Trophoblast cell (in vitro differentiated cells and primary cell): ENCODE measurements at regions not wholly inside any gene's neighbourhood (a gene's known extent, or its start where the extent isn't known, plus 50 kb on each side); places are given as distances from the start of the nearest gene placed in this dataset.

Experiments used
- DNase-seq, 2 donors: peaks; one replicate each; pipeline ENCODE4 v3.0.0-alpha.2; 2016
- H2AFZ ChIP-seq: 2 replicates; pipeline ENCODE4 v1.6.1; 2013; ENCODE audit warnings: low read length, moderate library complexity, mild to moderate bottlenecking; ENCODE audit not compliant: insufficient read depth, poor library complexity
- H2AK5ac ChIP-seq: 2 replicates; pipeline ENCODE4 v1.6.1; 2013; ENCODE audit warnings: mild to moderate bottlenecking, low read length
- H2BK120ac ChIP-seq: 2 replicates; pipeline ENCODE4 v1.6.1; 2013; ENCODE audit warnings: low read length, mild to moderate bottlenecking, moderate library complexity; ENCODE audit not compliant: insufficient read depth, poor library complexity
- H2BK12ac ChIP-seq: 2 replicates; pipeline ENCODE4 v1.6.1; 2013; ENCODE audit warnings: mild to moderate bottlenecking, low read length, moderate library complexity
- H2BK5ac ChIP-seq: 2 replicates; pipeline ENCODE4 v1.6.1; 2013; ENCODE audit warnings: low read length, low read depth, moderate library complexity, mild to moderate bottlenecking; ENCODE audit not compliant: poor library complexity
- H3K14ac ChIP-seq: 2 replicates; pipeline ENCODE4 v1.6.1; 2013; ENCODE audit warnings: mild to moderate bottlenecking, low read length
- H3K18ac ChIP-seq: 2 replicates; pipeline ENCODE4 v1.6.1; 2013; ENCODE audit warnings: mild to moderate bottlenecking, low read length
- H3K23ac ChIP-seq: 2 replicates; pipeline ENCODE4 v1.6.1; 2013; ENCODE audit warnings: low read length
- H3K27ac ChIP-seq: 2 replicates; pipeline ENCODE4 v1.5.1; 2013; ENCODE audit warnings: low read depth, mild to moderate bottlenecking, inconsistent platforms, low read length, moderate library complexity
- H3K27me3 ChIP-seq: 2 replicates; pipeline ENCODE4 v1.6.1; 2013; ENCODE audit warnings: inconsistent platforms, mild to moderate bottlenecking, low read length, moderate library complexity; ENCODE audit not compliant: insufficient read depth
- H3K36me3 ChIP-seq, 2 experiments: 1 replicate in 1 of 2; 2 replicates in 1 of 2; pipeline ENCODE4 v1.6.1; 2013; ENCODE audit warnings: low read length in 2 of 2, mild to moderate bottlenecking in 2 of 2, moderate library complexity in 1 of 2; ENCODE audit not compliant: insufficient read depth in 2 of 2, control insufficient read depth in 1 of 2
- H3K4ac ChIP-seq: 2 replicates; pipeline ENCODE4 v1.6.1; 2013; ENCODE audit warnings: low read depth, mild to moderate bottlenecking, low read length, moderate library complexity
- H3K4me1 ChIP-seq, 2 experiments: 1 replicate in 1 of 2; 2 replicates in 1 of 2; pipeline ENCODE4 v1.6.1; 2013; ENCODE audit warnings: low read length in 2 of 2, mild to moderate bottlenecking in 2 of 2, moderate library complexity in 1 of 2; ENCODE audit not compliant: insufficient read depth in 2 of 2, control insufficient read depth in 1 of 2
- H3K4me2 ChIP-seq: 2 replicates; pipeline ENCODE4 v1.6.1; 2013; ENCODE audit warnings: inconsistent platforms, mild to moderate bottlenecking, low read length, moderate library complexity
- H3K4me3 ChIP-seq: 2 replicates; pipeline ENCODE4 v1.5.1; 2013; ENCODE audit warnings: mild to moderate bottlenecking, low read depth, low read length, inconsistent platforms
- H3K79me1 ChIP-seq: one replicate; pipeline ENCODE4 v1.6.1; 2013; ENCODE audit warnings: low read length
- H3K79me2 ChIP-seq: 2 replicates; pipeline ENCODE4 v1.6.1; 2013; ENCODE audit warnings: low read length, mild to moderate bottlenecking; ENCODE audit not compliant: control insufficient read depth, insufficient read depth, poor library complexity
- H3K9ac ChIP-seq: 2 replicates; pipeline ENCODE4 v1.6.1; 2013; ENCODE audit warnings: mild to moderate bottlenecking, low read length
- H3K9me3 ChIP-seq: 2 replicates; pipeline ENCODE4 v1.6.1; 2013; ENCODE audit warnings: low read depth, mild to moderate bottlenecking, control low read depth, inconsistent platforms, low read length; ENCODE audit not compliant: insufficient read depth
- H4K12ac ChIP-seq: 2 replicates; pipeline ENCODE4 v1.6.1; 2013; ENCODE audit warnings: low read depth, mild to moderate bottlenecking, low read length, moderate library complexity
- H4K8ac ChIP-seq: 2 replicates; pipeline ENCODE4 v1.6.1; 2013; ENCODE audit warnings: low read depth, mild to moderate bottlenecking, low read length, moderate library complexity
- H4K91ac ChIP-seq: one replicate; pipeline ENCODE4 v1.6.1; 2013; ENCODE audit warnings: low read depth, mild to moderate bottlenecking, low read length, moderate library complexity
- WGBS: extraction: QIAGEN DNeasy Blood & Tissue Kit; methylation state at CpG from one replicate; pipeline ENCODE4 v1.1.7; 2013; ENCODE audit warnings: missing lambda C conversion rate; ENCODE audit not compliant: insufficient read length, insufficient coverage; ENCODE audit errors: extremely low coverage; 5-methylcytosine and 5-hydroxymethylcytosine counted together

- Histone ChIP-seq H3K27me3 (no peaks in the 10 kb centered on the region), H4K91ac (no peak overlapping the region), H3K14ac (no peak overlapping the region), H2AFZ (no peak overlapping the region), H2BK120ac (no peak overlapping the region), H2BK5ac (no peak overlapping the region), H3K9me3 (no peaks in the 10 kb centered on the region), H3K4me3 (no peak overlapping the region), H3K79me1 (no peaks in the 10 kb centered on the region), H3K9ac (no peak overlapping the region), H3K27ac (no peak overlapping the region), H3K4me2 (no peak overlapping the region), H4K8ac (no peak overlapping the region), H2AK5ac (no peak overlapping the region), H3K18ac (no peak overlapping the region), H3K79me2 (no peaks in the 10 kb centered on the region), H4K12ac (no peak overlapping the region), H3K36me3 (no peaks in the 10 kb centered on the region), H2BK12ac (no peak overlapping the region), H3K23ac (no peak overlapping the region), H3K4ac (no peak overlapping the region), H3K4me1 (no peaks in the 10 kb centered on the region)
- DNase-seq, result no peak
- no CpG with 5 or more reads among the region's 4 CpGs for WGBS
Measured at GRCh38 chr2:58508006-58508405, 266.9 kb upstream of the FANCL start.

DNA sequence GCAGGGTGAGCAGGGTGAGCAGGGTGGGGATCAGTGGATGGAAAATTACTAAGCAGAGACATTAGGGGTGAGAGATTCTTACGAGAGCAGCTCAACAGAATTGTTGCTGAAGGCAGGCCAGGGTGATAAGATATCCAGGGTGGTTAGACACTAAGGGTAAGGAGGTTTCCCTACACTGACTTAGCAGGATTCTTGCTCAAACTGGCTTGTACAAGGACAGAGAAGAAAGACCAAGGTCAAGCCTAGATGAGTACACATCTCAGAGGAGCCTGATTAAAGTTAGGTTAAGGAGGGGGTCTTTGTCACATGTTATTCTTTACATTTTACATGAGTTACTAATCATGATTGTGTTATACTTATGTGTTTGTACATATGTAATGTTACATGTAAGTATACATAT is 262.8 kb upstream of the FANCL start:
- no peaks in the 10 kb centered on the region for H3K79me1 ChIP-seq
- H2BK12ac ChIP-seq, result no peak overlapping the region
- no peak overlapping the region for H4K8ac ChIP-seq
- H2AFZ ChIP-seq, result no peak overlapping the region
- no peak overlapping the region for H3K4me2 ChIP-seq
- H3K9ac ChIP-seq, result no peak overlapping the region
- H2BK5ac ChIP-seq, result no peak overlapping the region
- H3K36me3 ChIP-seq, result no peaks in the 10 kb centered on the region
- H3K27me3 ChIP-seq, result no peaks in the 10 kb centered on the region
- no peaks in the 10 kb centered on the region for H3K4me1 ChIP-seq
- no peak overlapping the region for H4K12ac ChIP-seq
- WGBS, result no CpG with 5 or more reads among the region's 1 CpG
- DNase-seq, result no peak
- H3K23ac ChIP-seq, result no peak overlapping the region
- no peak overlapping the region for H4K91ac ChIP-seq
- no peak overlapping the region for H3K18ac ChIP-seq
- H3K4ac ChIP-seq, result no peak overlapping the region
- no peak overlapping the region for H3K14ac ChIP-seq
- H3K9me3 ChIP-seq, result no peaks in the 10 kb centered on the region
- no peak overlapping the region for H2BK120ac ChIP-seq
- no peak overlapping the region for H2AK5ac ChIP-seq
- no peak overlapping the region for H3K4me3 ChIP-seq
- no peaks in the 10 kb centered on the region for H3K79me2 ChIP-seq
- H3K27ac ChIP-seq, result no peak overlapping the region

DNA sequence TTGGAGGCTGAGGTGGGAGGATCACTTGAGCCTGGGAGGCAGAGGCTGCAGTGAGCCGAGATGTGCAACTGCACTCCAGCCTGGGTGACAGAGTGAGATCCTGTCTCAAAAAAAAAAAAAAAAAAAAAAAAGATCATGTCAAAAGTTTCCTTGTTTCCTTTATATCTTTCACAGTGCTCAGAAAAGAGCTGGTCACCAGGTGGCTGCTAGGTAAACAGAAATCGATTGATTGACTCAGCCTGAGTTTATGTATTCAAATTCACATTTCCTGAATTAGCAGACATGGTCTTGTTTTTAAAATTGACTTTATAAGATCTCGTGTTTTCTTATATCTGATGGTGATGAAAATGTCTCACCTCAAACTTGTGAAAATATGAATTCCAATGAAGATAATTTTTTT is 261.8 kb upstream of the FANCL start:
- H3K4me2 ChIP-seq, result no peak overlapping the region
- H4K12ac ChIP-seq, result no peak overlapping the region
- H3K36me3 ChIP-seq, result no peaks in the 10 kb centered on the region
- H3K9me3 ChIP-seq, result no peaks in the 10 kb centered on the region
- H3K27ac ChIP-seq, result no peak overlapping the region
- WGBS, result no CpG with 5 or more reads among the region's 3 CpGs
- no peak overlapping the region for H4K8ac ChIP-seq
- no peak overlapping the region for H3K14ac ChIP-seq
- no peak overlapping the region for H4K91ac ChIP-seq
- no peak overlapping the region for H2BK5ac ChIP-seq
- no peak overlapping the region for H3K18ac ChIP-seq
- no peak overlapping the region for H2BK12ac ChIP-seq
- no peak overlapping the region for H3K9ac ChIP-seq
- H3K79me2 ChIP-seq, result no peaks in the 10 kb centered on the region
- H2AFZ ChIP-seq, result no peak overlapping the region
- H2AK5ac ChIP-seq, result no peak overlapping the region
- H3K4ac ChIP-seq, result no peak overlapping the region
- no peaks in the 10 kb centered on the region for H3K4me1 ChIP-seq
- no peak for DNase-seq
- no peak overlapping the region for H3K23ac ChIP-seq
- no peak overlapping the region for H3K4me3 ChIP-seq
- H2BK120ac ChIP-seq, result no peak overlapping the region
- H3K79me1 ChIP-seq, result no peaks in the 10 kb centered on the region
- H3K27me3 ChIP-seq, result no peaks in the 10 kb centered on the region

DNA sequence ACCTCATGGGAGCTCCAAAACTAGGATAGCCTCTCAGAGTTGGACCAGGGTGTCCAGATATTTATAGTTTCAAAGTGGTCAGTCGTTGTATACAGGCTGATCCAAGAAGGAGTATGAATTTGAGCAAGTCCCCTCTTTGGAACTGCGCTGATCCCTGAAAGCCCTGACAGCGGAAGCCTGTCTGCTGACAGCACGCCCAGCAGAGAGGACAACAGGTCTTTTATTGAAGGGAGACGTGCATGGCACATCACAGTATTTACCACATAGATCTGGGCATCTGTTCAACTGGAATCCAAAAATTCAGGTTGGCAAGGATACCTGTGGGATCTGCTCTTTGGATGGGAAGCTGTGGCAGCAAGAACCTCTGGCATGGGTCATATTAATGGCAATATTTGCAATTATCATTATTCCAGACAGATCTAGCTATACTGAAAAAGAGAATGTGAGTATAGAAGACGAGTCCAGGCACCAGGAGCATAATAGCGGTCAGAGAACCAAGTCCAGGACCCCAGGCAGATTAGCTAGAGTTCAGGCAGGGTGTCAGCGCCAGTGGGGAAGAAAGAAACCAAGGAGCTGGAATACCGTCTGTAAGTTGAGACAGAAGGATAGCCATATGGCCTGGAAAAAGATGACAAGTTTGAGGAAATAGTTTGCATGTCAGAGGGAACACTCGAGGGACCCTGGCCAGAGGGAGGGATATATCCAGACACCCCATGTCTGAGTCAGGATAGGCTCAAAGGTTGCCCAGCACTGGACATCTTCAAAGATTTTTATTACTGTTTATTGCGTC is 260.4 kb upstream of the FANCL start:
- Histone ChIP-seq H4K12ac (no peak overlapping the region), H3K36me3 (no peaks in the 10 kb centered on the region), H3K4me1 (no peaks in the 10 kb centered on the region), H4K8ac (no peak overlapping the region), H3K4me2 (no peak overlapping the region), H3K4ac (no peak overlapping the region), H3K23ac (no peak overlapping the region), H3K4me3 (no peak overlapping the region), H2BK120ac (no peak overlapping the region), H2BK5ac (no peak overlapping the region), H2BK12ac (no peak overlapping the region), H3K27ac (no peak overlapping the region), H3K79me1 (no peaks in the 10 kb centered on the region), H3K9ac (no peak overlapping the region), H3K18ac (no peak overlapping the region), H2AK5ac (no peak overlapping the region), H3K14ac (no peak overlapping the region), H2AFZ (no peak overlapping the region), H3K79me2 (no peaks in the 10 kb centered on the region), H4K91ac (no peak overlapping the region), H3K27me3 (no peaks in the 10 kb centered on the region), H3K9me3 (no peaks in the 10 kb centered on the region)
- DNase-seq, result no peak
- no CpG with 5 or more reads among the region's 11 CpGs for WGBS
